ENCODE measurements at regions not wholly inside any gene's neighbourhood (a gene's known extent, or its start where the extent isn't known, plus 50 kb on each side); places are given as distances from the start of the nearest gene placed in this dataset.
"Not testable (repeated sequence)": the region's sequence is repeated elsewhere in the genome, so short reads cannot be mapped to it uniquely, and the experiment has no call there.

DNA sequence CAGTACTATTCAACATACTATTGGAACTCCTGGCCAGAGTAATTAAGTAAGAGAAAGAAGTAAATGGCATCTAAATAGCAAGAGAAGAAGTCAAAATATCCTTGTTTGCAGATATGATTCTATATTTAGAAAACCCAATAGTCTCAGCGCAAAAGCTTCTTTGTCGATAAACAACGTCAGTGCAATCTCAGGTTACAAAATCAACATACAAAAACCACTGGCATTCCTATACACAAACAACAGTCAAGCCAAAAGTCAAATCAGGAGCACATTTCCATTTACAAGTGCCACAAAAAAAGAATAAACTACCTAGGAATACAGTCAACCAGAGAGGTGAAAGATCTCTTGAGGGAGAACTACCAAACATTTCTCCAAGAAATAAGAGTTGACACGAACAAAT lies 1901.9 kb upstream of the ACO1 start:
- DNase-seq: no peak

DNA sequence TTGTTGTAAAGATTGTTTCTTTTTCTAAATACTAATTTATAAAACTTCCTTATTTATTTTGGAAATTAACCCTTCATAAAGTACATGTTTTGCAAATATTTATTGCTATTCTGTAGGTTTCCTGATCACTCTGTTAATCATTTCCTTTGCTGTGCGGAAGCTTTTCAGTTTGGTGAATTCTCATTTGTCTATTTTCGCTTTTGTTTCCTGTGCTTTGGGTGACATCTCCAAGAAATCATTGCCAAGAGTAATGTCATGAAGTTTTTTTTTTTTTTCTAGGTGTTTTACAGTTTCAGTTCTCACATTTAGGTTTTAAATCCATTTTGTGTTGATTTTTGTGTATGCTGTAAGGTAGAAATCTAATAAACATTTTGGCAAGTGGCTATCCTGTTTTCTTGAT lies 1899.8 kb upstream of the ACO1 start:
- DNase-seq: no peak

DNA sequence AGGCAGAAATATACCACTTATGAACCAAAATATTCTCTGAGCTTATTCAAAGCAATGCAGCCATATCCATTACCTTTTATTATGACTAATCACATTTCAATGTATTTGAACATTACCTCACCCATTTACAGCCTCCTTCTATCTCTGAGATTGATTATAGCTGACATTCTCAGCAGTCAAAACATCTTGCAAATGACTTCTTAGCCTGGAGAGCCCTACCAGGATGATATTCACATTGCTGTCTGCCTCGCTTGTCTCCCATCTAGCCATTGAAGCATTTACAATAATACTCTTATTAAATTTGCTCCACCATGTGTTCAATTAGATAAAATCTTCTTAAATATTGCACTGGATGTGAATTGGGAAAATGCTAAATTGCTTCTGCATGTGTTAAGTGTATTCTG lies 1879.9 kb upstream of the ACO1 start:
- DNase-seq: no peak

DNA sequence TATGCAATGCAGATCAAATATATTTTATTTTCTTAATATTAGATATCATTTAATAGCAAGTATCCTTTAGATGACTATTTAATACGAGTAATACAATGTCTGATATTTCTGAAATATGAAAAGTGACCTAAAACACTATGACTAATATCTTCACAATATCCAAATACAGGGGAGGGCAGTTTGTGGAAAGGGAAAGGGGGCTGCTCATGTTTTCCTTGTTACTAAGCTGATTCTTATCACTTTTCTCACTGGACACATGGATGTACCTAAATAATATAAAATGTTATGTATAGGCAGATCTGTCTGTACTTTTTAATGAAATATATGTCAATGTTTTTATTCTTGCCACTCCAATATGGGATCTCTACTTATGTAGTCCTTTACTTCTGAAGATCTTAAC lies 1879.1 kb upstream of the ACO1 start:
- no peak for DNase-seq

DNA sequence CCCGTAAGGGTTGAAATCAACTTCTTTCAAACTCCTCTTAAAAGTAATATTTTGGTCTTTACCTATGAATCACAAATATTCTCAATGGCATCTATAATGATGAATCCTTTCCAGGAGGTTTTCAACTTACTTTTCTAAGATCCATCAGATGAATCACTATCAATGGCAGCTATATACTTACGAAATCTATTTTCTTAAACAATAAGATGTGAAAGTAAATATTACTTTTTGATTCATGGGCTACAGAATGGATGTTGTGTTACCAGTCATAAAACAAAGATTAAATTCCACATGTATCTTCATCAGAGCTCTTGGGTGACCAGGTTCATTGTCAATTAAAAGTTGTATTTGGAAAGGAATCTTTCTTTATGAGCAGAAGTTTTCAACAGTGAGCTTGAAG lies 1877.7 kb upstream of the ACO1 start:
- DNase-seq: no peak

DNA sequence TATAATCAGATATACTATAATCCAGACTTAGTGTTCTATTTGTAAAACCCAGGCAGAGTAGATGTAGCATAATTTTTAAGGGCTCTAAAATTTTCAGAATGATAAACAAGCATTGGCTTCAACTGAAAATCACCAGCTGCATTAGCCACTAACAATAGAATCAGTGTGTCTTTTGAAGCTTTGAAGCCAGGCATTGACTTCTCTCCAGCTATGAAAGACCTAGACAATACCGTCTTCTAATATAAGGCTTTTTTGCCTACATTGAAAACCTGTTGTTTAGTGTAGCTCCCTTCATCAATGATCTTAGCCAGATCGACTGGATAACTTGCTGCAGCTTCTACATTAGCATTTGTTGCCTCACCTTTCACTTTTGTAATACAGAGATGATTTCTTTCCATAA lies 1877.3 kb upstream of the ACO1 start:
- DNase-seq: no peak

DNA sequence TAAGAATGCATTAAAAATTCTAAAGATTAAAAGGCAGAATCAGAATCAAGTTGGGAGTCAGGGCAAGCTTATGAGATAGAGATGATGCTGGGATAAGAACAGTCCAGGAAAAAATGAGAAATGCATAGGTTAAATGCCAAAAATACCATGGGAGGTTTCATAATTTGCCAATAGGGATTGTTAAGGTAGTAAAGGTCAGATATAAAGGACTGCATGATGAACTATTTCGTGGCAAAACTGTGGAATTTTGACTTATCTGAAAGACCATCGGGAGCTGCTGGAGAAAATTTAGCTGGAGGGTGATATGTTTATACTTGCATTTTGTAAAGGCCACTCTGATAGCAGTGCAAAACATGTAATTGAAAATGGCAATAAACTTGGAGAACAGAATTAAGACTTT lies 1872.8 kb upstream of the ACO1 start:
- no peak for DNase-seq

DNA sequence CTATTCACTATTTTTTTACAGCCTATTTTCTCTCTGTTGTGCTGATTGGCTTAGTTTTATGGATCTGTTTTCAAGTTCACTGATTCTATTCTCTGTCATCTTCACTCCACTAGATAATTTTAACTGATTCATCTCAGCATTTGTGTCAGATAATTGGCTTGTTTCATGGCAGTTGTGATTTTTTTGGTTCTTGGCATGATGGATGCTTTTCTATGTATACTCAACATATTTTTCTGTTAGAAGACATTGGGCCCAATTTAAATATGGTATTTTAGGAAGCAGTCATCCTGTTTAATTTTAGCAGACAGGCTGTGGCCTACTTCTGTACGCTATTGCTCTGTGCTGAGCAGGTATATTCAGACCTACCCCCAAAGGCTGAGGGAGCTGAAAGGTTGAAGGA lies 1865.3 kb upstream of the ACO1 start:
- no peak for DNase-seq

DNA sequence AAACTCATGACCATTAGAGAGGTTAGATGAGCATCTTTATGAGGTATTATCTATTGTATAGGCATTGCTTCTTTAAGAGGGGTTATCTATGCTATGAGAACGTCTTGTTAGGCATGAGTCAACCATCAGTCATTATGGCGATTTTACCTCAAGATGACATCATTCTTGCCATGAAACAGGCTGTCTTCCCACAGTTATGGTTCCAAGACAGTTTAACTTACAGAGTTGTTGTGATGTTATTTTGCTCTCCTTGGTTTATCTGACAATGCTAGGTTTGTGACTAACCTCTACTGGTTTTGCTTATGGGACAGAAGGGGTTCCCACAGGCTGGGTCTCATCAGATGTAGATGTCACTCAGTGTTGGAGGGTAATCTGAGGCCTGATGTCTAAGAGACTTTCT lies 1864.7 kb upstream of the ACO1 start:
- DNase-seq: no peak

DNA sequence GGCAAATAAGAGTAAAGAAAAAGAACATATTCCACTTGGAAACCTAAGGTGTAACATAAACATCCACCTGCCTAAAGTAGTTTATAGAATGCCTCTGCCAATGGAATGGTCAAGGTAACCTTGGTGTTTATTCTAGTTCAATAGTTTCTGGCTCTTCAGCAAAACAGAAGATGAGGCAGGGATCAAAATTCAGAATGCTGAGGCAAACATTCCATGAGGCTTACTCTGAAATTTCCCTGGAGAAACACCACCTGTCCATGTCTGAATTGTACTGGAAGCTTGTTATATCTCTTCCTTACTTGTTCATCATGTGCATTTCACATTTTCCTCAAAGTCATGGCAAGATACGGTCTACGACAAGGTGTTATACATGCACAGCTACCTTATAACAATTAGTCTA lies 1862.4 kb upstream of the ACO1 start:
- no peak for DNase-seq

DNA sequence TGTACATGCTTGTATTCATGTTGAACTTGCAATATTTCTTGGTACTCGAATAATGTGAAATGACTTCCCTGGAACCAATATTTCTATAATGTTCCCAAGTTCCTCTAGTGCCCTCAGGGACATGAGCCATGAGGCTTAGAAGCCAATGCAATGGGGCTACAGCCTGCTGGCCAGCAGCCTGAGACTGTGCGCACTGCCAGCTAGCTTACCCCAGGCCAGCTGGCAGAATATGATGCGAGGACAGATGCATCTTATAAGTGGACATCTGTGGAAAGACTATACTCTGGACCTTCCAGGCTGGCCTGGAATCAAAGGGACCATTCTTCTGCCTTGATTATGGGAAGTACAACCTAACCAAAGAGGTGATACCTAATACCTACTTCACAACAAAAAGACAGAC lies 1862.0 kb upstream of the ACO1 start:
- DNase-seq: no peak

DNA sequence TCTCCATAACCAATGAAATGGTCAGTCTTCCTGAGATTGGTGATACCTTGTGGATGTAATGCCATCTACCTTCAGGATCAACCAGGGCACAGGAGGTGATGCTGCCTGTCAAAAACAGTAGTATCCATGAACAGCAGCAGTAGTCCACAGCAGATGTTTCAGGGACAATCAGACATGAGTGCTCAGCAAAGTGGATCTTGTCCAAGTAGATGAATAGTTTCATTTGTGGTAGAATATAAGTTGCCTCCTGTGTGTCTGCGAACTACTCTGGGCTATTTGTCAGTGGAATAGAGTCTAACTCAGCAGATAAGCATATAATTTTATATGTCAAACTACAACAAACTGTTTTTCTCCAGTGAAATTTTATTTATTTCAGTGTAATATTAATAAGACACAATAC lies 1860.1 kb upstream of the ACO1 start:
- DNase-seq: no peak

DNA sequence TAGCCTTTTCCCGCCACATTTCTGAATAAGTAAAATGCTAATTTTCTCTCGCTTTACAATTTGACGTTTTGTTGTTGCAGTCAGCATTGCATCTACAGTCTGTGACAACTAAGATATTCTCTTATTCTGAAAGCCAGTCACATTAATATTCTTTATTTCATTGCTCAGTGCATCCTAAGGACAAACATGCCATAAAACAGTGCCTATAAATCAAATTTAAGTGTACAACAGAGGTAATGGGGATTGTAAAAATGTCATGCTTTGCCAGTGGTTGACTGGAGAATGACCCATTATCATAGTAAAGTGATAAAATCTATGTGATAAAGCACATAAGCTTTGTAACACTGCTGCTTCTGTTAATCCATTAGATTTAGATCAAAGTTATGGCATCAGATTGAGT lies 1850.0 kb upstream of the ACO1 start:
- no peak for DNase-seq

DNA sequence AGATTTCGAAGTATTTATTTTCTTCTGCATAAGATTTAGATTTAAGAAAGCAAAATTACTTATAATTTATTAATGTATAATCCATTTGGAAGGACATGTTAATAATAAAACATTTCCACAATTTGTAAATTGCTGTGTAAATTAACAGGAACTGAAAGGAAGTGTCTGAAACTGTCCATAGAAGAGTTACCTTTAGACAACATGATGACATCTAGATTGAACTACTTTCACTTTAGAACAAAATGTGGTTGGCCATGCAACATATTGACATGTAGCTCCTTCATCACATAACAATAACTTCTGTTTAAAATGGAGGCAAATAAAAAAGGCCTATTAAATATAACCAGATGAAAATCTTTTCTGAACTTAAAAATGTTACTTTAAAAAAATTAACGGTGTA lies 1849.5 kb upstream of the ACO1 start:
- no peak for DNase-seq

DNA sequence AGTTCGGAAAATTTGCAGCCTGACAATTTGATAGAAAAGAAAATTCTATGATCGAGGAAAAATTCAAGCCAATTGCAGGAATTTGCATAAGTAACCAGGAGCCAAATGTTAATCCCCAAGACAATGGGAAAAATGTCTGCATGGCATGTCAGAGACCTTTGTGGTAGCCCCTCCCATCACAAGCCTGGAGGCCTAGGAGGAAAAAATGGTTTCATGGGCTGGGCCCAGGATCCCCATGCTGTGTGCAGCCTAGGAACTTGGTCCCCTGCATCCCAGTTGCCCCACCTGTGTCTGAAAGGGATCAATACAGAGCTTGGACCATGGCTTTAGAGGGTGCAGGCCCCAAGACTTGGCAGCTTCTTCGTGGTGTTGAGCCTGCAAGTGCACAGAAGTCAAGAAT lies 1847.9 kb upstream of the ACO1 start:
- DNase-seq: no peak

DNA sequence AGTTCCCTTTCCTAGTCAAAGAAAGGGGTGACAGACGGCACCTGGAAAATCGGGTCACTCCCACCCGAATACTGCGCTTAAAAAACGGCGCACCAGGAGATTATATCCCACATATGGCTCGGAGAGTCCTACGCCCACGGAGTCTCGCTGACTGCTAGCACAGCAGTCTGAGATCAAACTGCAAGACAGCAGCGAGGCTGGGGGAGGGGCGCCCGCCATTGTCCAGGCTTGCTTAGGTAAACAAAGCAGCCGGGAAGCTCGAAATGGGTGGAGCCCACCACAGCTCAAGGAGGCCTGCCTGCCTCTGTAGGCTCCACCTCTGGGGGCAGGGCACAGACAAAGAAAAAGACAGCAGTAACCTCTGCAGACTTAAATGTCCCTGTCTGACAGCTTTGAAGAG lies 1844.7 kb upstream of the ACO1 start:
- DNase-seq: not testable (repeated sequence)

DNA sequence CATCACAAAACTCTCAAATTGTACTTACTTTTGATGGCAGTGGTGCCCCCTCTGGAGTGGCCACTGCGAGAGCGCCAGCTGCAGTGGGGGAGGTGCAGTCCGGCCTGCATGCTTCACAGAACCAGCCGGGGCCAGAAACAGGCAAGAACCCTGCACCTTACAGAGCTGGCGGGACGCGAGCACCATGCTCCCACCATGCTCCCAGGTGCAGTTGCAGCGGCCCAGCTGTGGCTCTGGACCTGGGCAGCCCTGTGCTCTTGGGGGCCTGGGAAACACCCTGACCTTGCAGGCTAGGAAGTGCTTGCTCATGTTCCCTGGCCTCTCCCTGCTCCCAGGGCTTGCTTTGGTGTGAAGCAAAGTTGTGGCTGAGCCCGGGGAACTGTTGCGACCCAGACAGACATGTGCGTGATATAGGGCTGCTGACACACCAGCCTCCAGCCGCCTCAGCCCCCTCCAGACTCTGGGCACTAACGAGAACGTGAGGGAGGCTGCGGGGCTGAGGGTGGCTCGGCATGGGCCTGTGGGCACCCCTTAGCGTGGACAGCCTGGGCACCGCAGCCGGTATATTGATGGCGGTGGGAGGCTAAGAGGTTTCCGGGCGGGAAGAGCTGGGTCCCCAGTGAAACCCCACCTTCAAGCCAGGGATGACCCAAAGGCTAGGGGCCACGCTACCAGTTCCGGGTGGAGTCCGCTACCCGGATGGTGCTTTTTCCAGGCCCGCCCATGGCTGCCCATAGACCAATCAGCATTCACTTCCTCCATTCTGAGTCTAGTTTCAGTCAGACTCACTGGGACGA lies 1809.9 kb upstream of the ACO1 start:
- DNase-seq: no peak

DNA sequence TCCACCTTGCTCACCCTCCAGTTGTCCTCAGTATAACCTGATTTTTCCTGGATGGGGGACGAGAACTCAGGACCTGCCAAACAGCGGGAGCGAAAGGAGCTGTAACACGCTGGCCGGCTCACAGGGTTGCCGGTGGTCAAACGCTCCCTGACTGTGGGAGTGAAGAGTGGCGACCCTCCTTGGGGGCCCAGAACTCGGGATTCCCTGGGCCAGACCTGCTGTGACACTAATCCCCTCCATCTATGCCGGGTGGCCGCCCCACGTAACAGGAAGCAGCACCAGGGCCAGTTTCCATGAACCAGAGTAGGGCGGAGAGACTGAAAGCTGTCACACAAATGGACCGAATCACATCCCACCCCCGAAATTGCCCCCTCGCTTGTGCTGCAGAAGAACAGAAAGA lies 1809.2 kb upstream of the ACO1 start:
- no peak for DNase-seq

DNA sequence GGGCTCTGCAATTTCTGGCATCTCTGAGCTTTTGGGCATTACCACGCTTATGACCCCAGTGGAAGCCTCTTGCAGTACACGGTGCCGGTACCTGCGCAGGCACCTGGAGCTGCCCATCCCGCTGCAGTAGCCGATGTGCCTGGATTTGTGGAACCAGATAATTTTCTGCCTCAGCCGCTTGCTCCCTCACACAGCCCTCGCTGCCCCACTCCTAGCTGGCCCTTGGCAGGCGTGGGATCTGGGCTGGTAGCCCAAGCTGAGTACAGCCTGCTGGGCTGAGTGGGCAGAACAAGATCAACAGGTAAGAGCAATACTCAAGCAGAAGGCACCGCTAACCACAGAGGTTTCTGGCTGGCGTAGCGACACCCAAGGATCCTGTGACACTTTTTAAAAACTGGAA lies 1808.8 kb upstream of the ACO1 start:
- DNase-seq: no peak

DNA sequence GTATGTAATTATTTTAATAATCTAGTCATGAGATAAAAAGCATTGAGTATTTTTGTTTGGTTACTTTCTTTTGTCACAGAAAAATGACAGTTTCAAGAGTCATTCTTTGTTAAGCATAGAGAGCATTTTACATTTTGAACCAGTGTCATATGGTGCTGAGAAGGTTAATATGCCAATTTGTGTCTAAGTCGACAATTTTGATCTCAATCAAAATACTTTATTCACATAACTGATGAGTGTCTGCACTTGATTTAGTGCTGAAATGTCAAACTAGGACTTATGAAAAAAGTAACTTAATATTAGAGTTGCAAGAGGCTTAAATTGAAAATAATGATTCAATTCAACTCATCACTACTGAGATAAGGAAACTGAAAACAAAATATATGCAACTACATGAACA lies 1804.6 kb upstream of the ACO1 start:
- no peak for DNase-seq

DNA sequence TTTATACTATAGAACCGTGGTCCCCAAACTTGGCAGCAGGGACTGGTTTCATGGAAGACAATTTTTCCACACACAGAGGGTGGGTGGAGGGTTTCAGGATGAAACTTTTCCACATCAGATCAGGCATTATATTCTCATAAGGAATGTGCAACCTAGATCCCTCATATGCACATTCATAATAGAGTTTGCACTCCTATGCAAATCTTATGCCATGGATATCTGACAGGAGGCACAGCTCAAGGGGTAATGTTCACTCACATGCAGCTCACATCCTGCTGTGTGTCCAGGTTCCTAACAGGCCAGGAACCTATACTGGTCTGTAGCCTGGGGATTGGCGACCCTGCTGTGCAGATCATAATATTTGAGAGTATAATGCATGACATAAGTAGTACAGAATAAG lies 1802.2 kb upstream of the ACO1 start:
- DNase-seq: no peak

DNA sequence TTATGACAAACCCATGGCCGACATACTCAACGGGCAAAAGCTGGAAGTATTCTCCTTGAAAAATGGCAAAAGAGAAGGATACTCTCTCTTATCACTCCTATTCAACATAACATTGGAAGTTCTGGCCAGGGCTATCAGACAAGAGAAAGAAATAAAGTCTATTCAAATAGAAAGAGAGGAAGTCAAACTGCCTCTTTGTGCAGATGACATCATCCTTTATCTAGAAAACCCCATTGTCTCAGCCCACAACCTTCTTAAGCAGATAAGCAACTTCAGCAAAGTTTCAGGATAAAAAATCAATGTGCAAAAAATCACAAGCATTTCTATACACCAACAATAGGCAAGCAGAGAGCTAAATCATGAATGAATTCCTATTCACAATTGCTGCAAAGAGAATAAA lies 1799.9 kb upstream of the ACO1 start:
- DNase-seq: no peak

DNA sequence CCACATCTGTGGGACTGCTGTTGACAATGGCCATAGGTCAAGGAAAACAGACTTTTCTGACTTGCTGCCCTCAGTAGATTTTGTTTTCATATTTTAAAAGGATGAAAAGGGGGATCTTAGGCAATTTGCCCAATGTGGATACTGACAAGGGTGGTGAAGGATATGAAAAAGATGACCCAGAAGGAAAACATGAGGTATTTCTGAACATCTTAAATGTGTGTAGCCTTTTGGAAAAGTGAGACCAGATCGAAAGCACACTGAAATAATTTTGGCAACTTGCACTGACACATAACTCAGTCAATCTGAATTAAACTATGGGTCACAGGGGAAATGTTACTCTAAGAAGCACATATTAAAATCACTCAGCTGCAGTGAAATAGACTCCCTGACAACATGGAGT lies 1793.0 kb upstream of the ACO1 start:
- DNase-seq: no peak

DNA sequence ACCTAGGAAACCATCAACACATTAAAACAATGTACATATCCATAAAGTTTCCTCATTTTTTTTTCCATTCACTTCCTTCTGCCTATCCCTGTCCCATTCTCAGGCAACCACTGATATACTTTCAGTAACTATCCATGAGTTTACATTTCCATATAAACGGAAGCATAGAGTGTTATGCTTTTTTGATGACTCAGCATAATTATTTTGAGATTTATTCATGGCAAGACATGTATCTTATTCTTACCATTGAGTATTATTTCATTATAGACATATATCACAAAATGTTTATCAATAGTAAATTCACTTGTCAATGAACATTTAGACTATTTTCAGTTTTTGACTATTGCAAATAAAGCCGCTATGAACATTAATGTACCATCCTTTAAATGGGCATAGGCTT lies 1786.8 kb upstream of the ACO1 start:
- no peak for DNase-seq

DNA sequence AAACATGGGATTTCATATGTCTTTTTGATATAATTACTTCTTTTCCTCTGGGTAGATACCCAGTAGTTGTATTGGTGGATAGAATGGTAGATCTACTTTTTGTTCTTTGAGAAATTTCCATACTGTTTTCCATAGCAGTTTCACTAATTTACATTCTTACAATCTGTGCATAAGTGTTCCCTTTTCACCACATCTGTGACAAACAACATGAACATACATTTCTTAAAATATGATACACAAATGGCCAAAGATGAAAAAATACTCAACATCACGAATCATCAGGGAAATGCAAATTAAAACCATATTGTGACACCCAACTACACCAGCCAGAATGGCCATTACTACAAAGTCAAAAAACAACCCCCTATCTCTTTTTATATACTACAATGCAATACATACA lies 1778.5 kb upstream of the ACO1 start:
- DNase-seq: no peak

DNA sequence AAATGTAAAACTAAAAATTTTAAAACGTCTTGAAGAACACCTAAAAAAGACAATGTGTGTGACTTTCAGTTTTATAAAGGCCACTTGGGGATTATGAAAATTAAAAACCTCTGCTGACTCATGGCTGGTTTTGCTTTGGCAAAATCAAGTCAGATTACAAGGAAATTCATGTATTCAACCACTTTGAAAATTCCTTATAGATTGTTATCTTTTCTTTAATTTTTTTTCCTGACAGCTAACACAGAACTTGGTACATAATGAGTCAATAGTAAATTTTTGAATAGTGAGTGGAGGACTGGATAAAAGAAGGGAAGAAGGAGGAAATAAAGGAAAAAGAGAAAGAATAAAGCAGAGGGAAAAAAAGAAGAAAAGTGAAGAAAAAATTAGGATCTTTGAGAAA lies 1774.7 kb upstream of the ACO1 start:
- DNase-seq: no peak

All from CD4-positive, alpha-beta T cell treated with Interferon gamma for 1 hour (primary cell).